GM19372 (cell line): ENCODE measurements at regions not wholly inside any gene's neighbourhood (a gene's known extent, or its start where the extent isn't known, plus 50 kb on each side); places are given as distances from the start of the nearest gene placed in this dataset.
A peak's percentile ranks its signal among the peaks of the same experiment; 100 is the strongest.

ENCODE experiments used
- ATAC-seq: cut with Tn5 transposase; IDR thresholded peaks from one replicate; pipeline ENCODE4 v1.9.1; 2021; ENCODE audit warnings: mild to moderate bottlenecking, low read depth, moderate library complexity; ENCODE audit not compliant: unreplicated experiment

DNA sequence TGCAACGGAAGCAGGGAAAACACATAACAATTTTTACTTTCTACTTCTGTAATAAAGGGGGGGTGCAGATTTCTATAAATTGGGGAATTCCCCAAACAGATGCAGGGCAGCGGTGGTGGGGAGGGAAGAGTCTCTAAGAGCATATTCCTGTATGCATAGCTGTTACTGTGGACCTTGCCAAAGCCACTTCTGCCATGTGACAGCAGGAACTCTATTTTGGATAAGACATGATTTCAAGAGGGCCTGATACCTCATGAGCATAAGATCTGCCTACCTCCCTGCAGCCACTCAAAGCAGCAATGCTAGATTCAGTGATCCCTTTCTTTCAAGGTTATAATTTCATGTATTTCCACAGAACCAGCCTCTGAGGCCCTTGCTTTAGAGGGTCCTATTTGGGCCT is 86.2 kb upstream of the CNKSR3 start:
- no peak for ATAC-seq

GRCh38 chr6:154598399-154598798 is 87.9 kb upstream of the CNKSR3 start:
- ATAC-seq, result no peak

DNA sequence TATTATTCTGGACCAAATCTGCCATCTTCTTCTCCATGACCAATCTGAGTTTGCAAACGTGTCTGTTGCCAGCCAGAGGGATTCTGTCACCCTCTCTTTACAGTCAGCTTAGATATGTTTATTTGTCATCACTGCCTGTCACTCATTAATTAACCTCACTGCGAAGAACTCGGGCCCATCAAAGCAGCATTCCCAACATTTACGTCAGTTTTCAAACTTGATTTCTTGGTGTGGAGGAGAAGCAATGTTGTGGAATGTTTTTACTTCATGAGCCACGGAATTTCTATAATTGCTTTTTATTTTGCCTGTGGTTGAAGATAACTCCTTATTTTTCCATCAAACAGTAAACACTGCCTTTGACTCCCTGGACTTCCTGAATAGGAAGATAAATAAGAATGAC is 91.8 kb upstream of the CNKSR3 start:
- ATAC-seq, result no peak

GRCh38 chr6:154602708-154603107 is 92.2 kb upstream of the CNKSR3 start:
- no peak for ATAC-seq

GRCh38 chr6:154604119-154604518 is 93.6 kb upstream of the CNKSR3 start:
- ATAC-seq, result no peak

DNA sequence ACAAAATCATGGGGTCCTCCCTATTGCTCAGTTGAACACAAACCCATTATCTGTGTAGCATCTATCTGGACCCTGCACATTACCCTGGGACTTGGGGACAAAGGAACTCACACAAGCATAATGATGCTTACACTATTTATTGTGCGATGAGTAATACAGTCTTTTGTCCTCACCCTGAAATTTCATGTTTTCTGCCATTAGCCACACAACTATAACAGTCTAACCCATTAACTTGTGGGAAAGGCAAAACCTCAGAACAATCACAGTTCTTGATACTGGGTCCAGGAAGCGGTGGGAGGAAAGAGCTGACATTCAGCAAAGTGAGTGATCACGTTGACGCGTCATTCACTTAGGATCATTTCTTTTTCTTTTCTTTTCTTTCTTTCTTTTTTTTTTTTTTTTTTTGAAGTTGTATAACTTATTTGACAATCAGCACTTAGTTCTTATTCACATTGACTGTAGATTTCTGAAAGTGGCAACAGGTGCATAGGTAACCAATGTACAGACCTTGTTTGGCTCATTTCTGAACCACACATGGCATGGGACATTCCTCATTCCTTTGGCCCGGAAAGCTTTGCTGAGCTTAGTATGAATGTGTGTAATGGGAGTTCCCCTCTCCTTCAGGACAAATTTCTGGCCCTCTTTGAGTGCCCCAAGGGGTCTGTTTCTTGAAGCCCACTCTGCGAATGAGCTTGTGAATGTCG is 94.8 kb upstream of the CNKSR3 start:
- ATAC-seq, result peak; percentile 40

DNA sequence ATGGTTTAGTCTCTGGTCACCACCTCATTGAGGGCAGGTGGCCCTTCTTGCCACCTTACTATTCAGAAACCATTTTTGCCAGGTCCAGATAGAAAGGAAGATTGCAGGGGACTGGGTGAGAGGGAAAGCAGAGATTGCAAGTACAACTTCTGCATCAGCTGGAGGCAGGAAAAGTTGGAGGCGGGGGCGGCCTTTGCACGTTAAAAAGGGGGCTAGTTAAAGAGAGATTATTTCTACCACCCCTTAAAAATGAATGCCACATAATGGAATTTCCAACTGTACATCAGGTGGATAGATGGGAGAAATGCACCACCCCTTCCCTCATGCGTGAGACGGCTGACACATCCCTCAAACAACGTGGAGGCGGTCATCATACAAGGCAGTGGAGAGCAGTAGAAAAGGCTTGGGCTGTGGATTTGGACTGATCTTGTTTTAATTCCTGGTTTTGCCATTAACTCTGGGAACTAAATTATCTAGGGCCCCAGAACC is 95.4 kb upstream of the CNKSR3 start:
- no peak for ATAC-seq

DNA sequence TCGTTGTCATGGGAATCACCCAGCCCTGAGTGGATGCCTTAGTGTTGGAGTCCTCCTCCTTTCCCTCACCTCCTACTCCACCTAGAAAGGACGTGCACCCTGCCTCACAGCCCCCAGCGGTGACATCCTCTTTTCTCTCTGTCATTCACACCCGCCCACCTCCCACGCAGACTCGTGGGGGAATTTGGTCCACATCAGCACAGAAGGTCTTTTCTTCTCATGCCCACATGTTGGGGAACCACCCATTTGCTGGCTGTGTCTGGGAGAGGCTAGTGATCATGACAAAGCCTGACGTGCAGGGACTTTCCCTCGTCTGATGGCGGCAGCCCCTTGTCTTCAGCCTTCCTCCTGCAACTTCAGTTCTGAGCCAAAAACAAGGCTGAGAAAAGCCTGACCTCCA is 96.0 kb upstream of the CNKSR3 start:
- ATAC-seq, result peak; percentile 74

GRCh38 chr6:154606860-154607259 is 96.4 kb upstream of the CNKSR3 start:
- ATAC-seq, result no peak

GRCh38 chr6:154611241-154611640 is 100.8 kb upstream of the CNKSR3 start:
- ATAC-seq, result peak; percentile 37

GRCh38 chr6:154611847-154612246 is 101.4 kb upstream of the CNKSR3 start:
- no peak for ATAC-seq

- ATAC-seq, result no peak
These were observed 102.7 kb upstream of the CNKSR3 start for GRCh38 chr6:154613137-154613676.

GRCh38 chr6:154614101-154614500 is 103.6 kb upstream of the CNKSR3 start:
- ATAC-seq, result no peak

- no peak for ATAC-seq
These were observed 104.2 kb upstream of the CNKSR3 start for GRCh38 chr6:154614641-154615040.

DNA sequence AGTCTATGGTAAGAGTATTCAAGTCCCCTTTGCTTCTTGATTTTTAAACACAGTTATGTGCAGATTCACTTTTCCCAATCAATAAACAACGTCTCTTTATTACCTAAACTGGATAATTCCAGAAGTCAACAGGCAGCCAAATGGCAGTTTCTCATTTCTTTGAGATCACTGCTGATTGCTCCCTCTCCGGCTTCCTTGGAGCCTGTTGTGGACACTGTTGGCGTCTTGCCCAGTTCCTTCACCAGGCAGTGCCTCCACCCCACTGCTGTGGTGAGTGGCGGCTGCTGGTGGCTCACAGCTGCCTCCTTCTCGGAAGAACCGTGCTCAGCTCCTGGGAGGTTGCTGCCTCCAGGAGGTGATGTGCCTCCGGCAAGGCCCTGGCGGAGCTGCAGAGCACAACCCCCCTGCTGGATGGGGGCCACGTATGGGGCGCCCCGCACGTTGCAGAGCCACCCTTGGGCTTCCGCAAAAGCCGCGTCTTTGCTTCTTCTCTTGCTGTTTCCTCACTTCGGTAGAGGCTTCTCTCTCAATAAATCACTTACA is 105.1 kb upstream of the CNKSR3 start:
- ATAC-seq, result no peak

DNA sequence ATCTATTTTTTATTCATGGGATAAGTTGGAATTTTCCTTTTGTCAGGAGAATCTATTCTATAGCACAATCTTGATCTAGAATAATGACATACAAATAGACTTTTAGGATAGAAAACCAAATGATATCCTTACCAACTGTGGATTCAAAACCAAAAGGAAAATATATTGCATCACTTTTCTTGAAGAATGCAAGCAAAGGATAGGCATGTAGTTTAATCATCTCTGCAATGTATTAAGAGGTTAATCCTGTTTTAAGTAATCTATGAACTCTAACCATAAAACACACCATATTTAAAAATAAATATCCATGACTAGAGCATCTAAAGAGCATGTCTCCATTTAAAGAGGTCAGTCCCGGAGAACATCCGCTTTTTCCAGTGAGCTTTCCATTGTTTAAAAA is 106.7 kb upstream of the CNKSR3 start:
- no peak for ATAC-seq

- ATAC-seq, result no peak
These were observed 108.7 kb upstream of the CNKSR3 start for GRCh38 chr6:154619146-154619545.

GRCh38 chr6:154621686-154622085 is 111.2 kb upstream of the CNKSR3 start:
- ATAC-seq, result no peak

GRCh38 chr6:154622618-154623336 is 110.4 kb upstream of the SCAF8 start:
- ATAC-seq, result no peak

GRCh38 chr6:154623391-154623790 is 109.8 kb upstream of the SCAF8 start:
- no peak for ATAC-seq

DNA sequence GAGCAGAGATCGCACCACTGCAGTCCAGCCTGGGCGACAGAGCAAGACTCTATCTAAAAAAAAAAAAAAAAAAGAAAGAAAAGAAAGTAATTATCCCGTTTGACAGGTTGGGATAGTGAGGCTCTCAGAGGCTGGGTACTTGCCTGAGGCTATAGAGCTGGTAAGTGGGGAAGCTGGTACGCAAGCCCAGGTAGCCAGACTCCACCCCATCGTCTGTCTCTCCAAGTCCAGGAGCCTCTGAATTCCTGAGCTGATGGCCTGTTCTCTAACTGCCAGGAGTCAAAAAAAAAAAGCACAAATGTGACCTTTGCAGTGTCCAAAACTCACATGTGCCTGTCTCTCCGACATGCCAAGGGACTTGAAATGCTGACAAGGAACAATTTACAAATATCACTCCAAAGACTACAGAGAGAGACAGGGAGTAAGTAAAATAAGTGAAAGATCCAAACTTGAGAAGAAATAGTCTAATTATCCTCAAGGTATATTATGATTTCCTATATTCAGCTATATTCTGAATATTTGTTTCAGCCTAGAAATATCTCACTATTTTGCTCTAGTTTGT is 109.1 kb upstream of the SCAF8 start:
- ATAC-seq, result no peak
